ENCODE measurements at regions not wholly inside any gene's neighbourhood (a gene's known extent, or its start where the extent isn't known, plus 50 kb on each side); places are given as distances from the start of the nearest gene placed in this dataset.

- 18% methylated on average over 4 of the region's 4 CpGs for WGBS
- Histone ChIP-seq H3K4me3 (ENCODE audit: low read depth in 1 of 3, low read length in 3 of 3) (no peak overlapping the region), H3K9ac (ENCODE audit: low read depth in 1 of 2, low read length in 2 of 2) (no peak overlapping the region), H3K27me3 (ENCODE audit: control insufficient read depth in 4 of 4, insufficient read depth in 4 of 4, low read length in 3 of 4) (no peaks in the 10 kb centered on the region), H3K9me3 (ENCODE audit: control insufficient read depth in 4 of 4, low read length in 3 of 4) (no peaks in the 10 kb centered on the region), H3K4me1 (ENCODE audit: control insufficient read depth in 4 of 4, insufficient read depth in 4 of 4, low read length in 3 of 4) (peaks cover 2 to 23% (median 9%) of the 10 kb centered on the region in 4 donors), H3K27ac (ENCODE audit: low read depth in 1 of 2, low read length in 2 of 2) (no peak overlapping the region), H3K36me3 (ENCODE audit: control insufficient read depth in 4 of 4, insufficient read depth in 3 of 4, low read depth in 1 of 4, low read length in 3 of 4) (peaks cover 0 to 2% (median 0%) of the 10 kb centered on the region in 4 donors)
- TF ChIP-seq RAD21 (IDR thresholded peaks at IDR 0.05), result peak in 1 of 2 donors; percentile 51
- no peak for TF ChIP-seq YY1 (IDR thresholded peaks at IDR 0.05)
- TF ChIP-seq, protein P1, sequence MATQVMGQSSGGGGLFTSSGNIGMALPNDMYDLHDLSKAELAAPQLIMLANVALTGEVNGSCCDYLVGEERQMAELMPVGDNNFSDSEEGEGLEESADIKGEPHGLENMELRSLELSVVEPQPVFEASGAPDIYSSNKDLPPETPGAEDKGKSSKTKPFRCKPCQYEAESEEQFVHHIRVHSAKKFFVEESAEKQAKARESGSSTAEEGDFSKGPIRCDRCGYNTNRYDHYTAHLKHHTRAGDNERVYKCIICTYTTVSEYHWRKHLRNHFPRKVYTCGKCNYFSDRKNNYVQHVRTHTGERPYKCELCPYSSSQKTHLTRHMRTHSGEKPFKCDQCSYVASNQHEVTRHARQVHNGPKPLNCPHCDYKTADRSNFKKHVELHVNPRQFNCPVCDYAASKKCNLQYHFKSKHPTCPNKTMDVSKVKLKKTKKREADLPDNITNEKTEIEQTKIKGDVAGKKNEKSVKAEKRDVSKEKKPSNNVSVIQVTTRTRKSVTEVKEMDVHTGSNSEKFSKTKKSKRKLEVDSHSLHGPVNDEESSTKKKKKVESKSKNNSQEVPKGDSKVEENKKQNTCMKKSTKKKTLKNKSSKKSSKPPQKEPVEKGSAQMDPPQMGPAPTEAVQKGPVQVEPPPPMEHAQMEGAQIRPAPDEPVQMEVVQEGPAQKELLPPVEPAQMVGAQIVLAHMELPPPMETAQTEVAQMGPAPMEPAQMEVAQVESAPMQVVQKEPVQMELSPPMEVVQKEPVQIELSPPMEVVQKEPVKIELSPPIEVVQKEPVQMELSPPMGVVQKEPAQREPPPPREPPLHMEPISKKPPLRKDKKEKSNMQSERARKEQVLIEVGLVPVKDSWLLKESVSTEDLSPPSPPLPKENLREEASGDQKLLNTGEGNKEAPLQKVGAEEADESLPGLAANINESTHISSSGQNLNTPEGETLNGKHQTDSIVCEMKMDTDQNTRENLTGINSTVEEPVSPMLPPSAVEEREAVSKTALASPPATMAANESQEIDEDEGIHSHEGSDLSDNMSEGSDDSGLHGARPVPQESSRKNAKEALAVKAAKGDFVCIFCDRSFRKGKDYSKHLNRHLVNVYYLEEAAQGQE (IDR thresholded peaks at IDR 0.05), result no peak
- TF ChIP-seq HNF4A (conservative IDR thresholded peaks at IDR 0.05), result peak in 1 of 2 donors; percentile 42
- TF ChIP-seq CTCF (IDR thresholded peaks at IDR 0.05; ENCODE audit: low read depth, low read length, missing input control), result no peak
- TF ChIP-seq HNF4G (IDR thresholded peaks at IDR 0.05), result no peak
- no peak for TF ChIP-seq TAF1 (conservative IDR thresholded peaks at IDR 0.05)
- no peak for TF ChIP-seq ATF3 (IDR thresholded peaks at IDR 0.05)
- TF ChIP-seq SP1 (IDR thresholded peaks at IDR 0.05), result no peak
- peak; percentile 3 for TF ChIP-seq ZBTB33 (IDR thresholded peaks at IDR 0.05)
- no peak for TF ChIP-seq FOXA2 (IDR thresholded peaks at IDR 0.05)
- peak in 1 of 2 donors; percentile 33 for TF ChIP-seq RXRA (IDR thresholded peaks at IDR 0.05)
- no peak for TF ChIP-seq JUND (IDR thresholded peaks at IDR 0.05)
- no peak for TF ChIP-seq NR2F2 (IDR thresholded peaks at IDR 0.05)
- no peak for TF ChIP-seq FOXA1 (IDR thresholded peaks at IDR 0.05)
- TF ChIP-seq EGR1 (IDR thresholded peaks at IDR 0.05; ENCODE audit: low read depth in 2 of 2), result no peak
- TF ChIP-seq, protein P2, sequence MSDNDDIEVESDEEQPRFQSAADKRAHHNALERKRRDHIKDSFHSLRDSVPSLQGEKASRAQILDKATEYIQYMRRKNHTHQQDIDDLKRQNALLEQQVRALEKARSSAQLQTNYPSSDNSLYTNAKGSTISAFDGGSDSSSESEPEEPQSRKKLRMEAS (IDR thresholded peaks at IDR 0.05), result no peak
- TF ChIP-seq GABPA (IDR thresholded peaks at IDR 0.05 in 1 of 2, conservative IDR thresholded peaks at IDR 0.05 in 1 of 2), result no peak
- no peak for DNase-seq (ENCODE audit: low spot score)
These were observed 151.4 kb downstream of the RPLP1 start for GRCh38 chr15:69604072-69604411.

Measured in liver (tissue), 8 donors.